ENCODE measurements at regions not wholly inside any gene's neighbourhood (a gene's known extent, or its start where the extent isn't known, plus 50 kb on each side); places are given as distances from the start of the nearest gene placed in this dataset.

DNA sequence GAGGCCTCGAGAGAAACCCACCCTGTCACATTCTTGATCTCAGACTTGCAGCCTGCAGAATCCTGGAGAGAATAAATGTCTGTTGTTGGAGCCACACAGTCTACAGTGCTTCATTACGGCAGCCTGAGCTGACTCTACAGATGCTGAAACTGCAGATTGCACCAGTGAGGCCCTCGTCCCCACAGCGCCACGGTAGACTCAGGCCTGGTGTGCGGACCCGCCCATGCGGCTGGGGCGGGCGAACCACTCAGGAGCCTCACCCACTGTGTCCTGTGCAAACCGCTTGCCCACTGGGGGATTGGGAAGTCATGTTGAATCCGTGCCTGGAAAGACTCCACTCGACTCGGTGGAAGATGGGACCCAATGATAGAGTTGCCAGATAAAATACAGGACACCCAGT, 125.2 kb upstream of the COPS8 start:
- TF ChIP-seq GATA2 (IDR thresholded peaks at IDR 0.05; ENCODE audit: low read depth, low read length) (no peak), GATA3 (IDR thresholded peaks at IDR 0.05; ENCODE audit: low read depth, low read length) (no peak)

All from SH-SY5Y (cell line).